Activated naive CD4-positive, alpha-beta T cell treated with anti-CD3 and anti-CD28 coated beads, Interleukin-2, amount 10 ng/mL, durations not matched to agents 7 days and 5 days (primary cell): ENCODE measurements at regions not wholly inside any gene's neighbourhood (a gene's known extent, or its start where the extent isn't known, plus 50 kb on each side); places are given as distances from the start of the nearest gene placed in this dataset.
"Not testable (repeated sequence)": the region's sequence is repeated elsewhere in the genome, so short reads cannot be mapped to it uniquely, and the experiment has no call there.

ENCODE experiments used
- CTCF ChIA-PET: fragments of 350-600 bp; sonication (Branson Sonifier 250); formaldehyde crosslinking; loops from one replicate; lab custom pipeline; 2021; ENCODE audit warnings: antibody characterized with exemption; lab: Charles Lee
- DNase-seq: peaks from one replicate; pipeline ENCODE4 v3.0.0-alpha.2; 2020
- H3K27ac Mint-ChIP-seq: one replicate; pipeline ENCODE4 v1.8.0; 2021; ENCODE audit warnings: mild to moderate bottlenecking, moderate library complexity, mixed read lengths
- H3K27me3 Mint-ChIP-seq: one replicate; pipeline ENCODE4 v1.8.0; 2021; ENCODE audit warnings: mild to moderate bottlenecking, mixed read lengths
- H3K36me3 Mint-ChIP-seq: one replicate; pipeline ENCODE4 v1.8.0; 2021; ENCODE audit warnings: mixed read lengths
- H3K4me1 Mint-ChIP-seq: one replicate; pipeline ENCODE4 v1.8.0; 2021; ENCODE audit warnings: mixed read lengths
- H3K4me3 Mint-ChIP-seq: one replicate; pipeline ENCODE4 v1.8.0; 2021; ENCODE audit warnings: mild to moderate bottlenecking, moderate library complexity, mixed read lengths
- H3K9me3 Mint-ChIP-seq: one replicate; pipeline ENCODE4 v1.8.0; 2021; ENCODE audit warnings: mixed read lengths

- H3K36me3 Mint-ChIP-seq, result no peaks in the 10 kb centered on the region
- DNase-seq, result no peak
- CTCF ChIA-PET, result no interaction called here
- H3K27ac Mint-ChIP-seq, result no peak overlapping the region
- H3K4me1 Mint-ChIP-seq, result no peaks in the 10 kb centered on the region
- H3K4me3 Mint-ChIP-seq, result no peak overlapping the region
- H3K27me3 Mint-ChIP-seq, result no peaks in the 10 kb centered on the region
- H3K9me3 Mint-ChIP-seq, result peaks cover 9% of the 10 kb centered on the region
Measured at GRCh38 chr5:28967848-28968247, 1929.5 kb upstream of the CDH9 start.

DNA sequence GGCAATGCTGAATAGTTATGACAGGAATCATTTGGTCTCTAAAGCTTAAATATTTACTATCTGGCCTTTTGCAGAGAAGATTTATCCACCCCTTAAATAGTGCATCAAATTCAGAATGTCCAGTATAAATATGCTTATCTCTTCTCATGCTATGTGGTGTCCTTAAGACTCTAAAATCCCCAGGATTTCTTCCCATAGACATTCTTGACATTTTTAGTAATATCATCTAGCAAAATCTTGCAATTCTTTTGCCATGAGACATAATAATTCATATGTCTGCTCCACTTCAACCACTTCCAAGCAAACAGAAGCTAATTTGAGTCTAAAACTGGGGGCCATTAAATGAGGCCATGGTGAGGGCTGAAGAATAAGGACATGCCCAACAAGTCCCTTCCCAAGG is 1923.4 kb upstream of the CDH9 start:
- Mint-ChIP-seq H3K4me1 (no peaks in the 10 kb centered on the region), H3K27me3 (no peaks in the 10 kb centered on the region), H3K36me3 (no peaks in the 10 kb centered on the region), H3K27ac (no peak overlapping the region), H3K9me3 (no peaks in the 10 kb centered on the region), H3K4me3 (no peak overlapping the region)
- CTCF ChIA-PET, result no interaction called here
- DNase-seq, result no peak

DNA sequence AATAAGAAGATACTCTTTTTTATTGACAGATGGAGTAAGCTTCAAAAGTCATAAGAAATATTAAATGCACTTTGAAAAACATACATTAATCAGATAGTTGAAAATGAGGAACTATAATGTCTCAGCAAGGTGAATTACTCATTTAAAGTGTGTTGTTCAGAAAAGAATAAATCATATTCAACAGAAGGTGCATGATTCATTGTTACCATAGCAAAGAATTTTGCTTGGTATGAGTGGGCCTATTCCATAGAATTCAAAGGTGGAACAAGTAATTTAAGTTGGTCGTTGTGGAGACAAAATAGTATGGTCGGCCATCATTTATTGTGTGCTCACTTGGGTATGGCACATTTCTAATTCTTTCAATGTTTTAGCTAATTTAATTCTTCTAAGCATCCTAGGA is 1920.2 kb upstream of the CDH9 start:
- Mint-ChIP-seq H3K27me3 (no peaks in the 10 kb centered on the region), H3K4me3 (no peak overlapping the region), H3K4me1 (no peaks in the 10 kb centered on the region), H3K36me3 (no peaks in the 10 kb centered on the region), H3K27ac (no peak overlapping the region), H3K9me3 (peaks cover 3% of the 10 kb centered on the region)
- CTCF ChIA-PET, result no interaction called here
- no peak for DNase-seq

- CTCF ChIA-PET, result no interaction called here
- DNase-seq, result no peak
- H3K36me3 Mint-ChIP-seq, result no peaks in the 10 kb centered on the region
- no peaks in the 10 kb centered on the region for H3K27me3 Mint-ChIP-seq
- H3K27ac Mint-ChIP-seq, result no peak overlapping the region
- peaks cover 3% of the 10 kb centered on the region for H3K9me3 Mint-ChIP-seq
- no peak overlapping the region for H3K4me3 Mint-ChIP-seq
- H3K4me1 Mint-ChIP-seq, result no peaks in the 10 kb centered on the region
Measured at GRCh38 chr5:28957450-28957849, 1919.1 kb upstream of the CDH9 start.

DNA sequence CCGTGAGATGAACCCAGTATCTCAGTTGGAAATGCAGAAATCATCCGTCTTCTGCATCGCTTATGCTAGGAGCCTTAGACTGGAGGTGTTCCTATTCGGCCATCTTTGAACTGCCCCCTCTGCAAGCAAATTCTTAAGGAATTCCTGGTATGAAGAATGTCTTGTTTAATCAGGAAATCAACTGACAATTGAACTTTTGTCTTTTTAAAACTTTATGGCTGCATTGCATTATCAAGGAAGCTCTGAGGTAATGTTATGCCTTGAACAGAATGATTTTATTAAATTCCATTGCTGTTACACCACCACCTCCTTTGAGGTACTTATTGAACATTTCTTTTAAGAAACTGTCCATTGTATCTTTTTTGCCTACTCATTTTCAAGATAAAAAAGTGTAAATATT is 1915.7 kb upstream of the CDH9 start:
- Mint-ChIP-seq H3K27me3 (no peaks in the 10 kb centered on the region), H3K9me3 (peaks cover 12% of the 10 kb centered on the region), H3K4me1 (no peaks in the 10 kb centered on the region), H3K4me3 (no peak overlapping the region), H3K27ac (no peak overlapping the region), H3K36me3 (no peaks in the 10 kb centered on the region)
- CTCF ChIA-PET, result no interaction called here
- DNase-seq, result no peak

- Mint-ChIP-seq H3K4me3 (no peak overlapping the region), H3K4me1 (no peaks in the 10 kb centered on the region), H3K36me3 (no peaks in the 10 kb centered on the region), H3K27ac (no peak overlapping the region), H3K27me3 (no peaks in the 10 kb centered on the region), H3K9me3 (peaks cover 9% of the 10 kb centered on the region)
- CTCF ChIA-PET, result no interaction called here
- no peak for DNase-seq
Measured at GRCh38 chr5:28947865-28948264, 1909.5 kb upstream of the CDH9 start.

DNA sequence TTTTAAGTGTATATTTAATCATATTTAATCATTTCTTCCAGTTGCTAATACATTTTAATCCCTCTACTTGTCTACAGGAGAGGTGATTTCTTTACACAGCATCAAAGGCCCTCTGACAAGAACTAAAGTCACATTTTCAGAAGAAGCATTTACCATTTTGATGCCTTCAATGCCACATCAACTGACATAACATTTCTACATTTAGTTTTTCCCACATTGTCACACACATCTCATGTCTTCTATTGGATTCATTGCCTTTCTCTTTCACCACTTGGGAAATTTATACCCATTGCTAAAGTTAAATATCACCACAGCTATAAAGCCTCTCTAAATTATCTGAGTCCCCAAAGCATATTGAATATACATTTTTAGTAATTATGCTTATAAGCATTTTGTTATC is 1907.5 kb upstream of the CDH9 start:
- H3K27ac Mint-ChIP-seq, result no peak overlapping the region

GRCh38 chr5:28929366-28929765 is 1891.0 kb upstream of the CDH9 start:
- peaks cover 13% of the 10 kb centered on the region for H3K9me3 Mint-ChIP-seq
- H3K4me3 Mint-ChIP-seq, H3K36me3 Mint-ChIP-seq, H3K27me3 Mint-ChIP-seq, CTCF ChIA-PET, H3K27ac Mint-ChIP-seq, H3K4me1 Mint-ChIP-seq, DNase-seq: not testable (repeated sequence)

More for the DNA sequence above, 1907.5 kb upstream of the CDH9 start:
- Mint-ChIP-seq H3K36me3 (no peaks in the 10 kb centered on the region), H3K9me3 (peaks cover 8% of the 10 kb centered on the region), H3K27me3 (no peaks in the 10 kb centered on the region), H3K4me3 (no peak overlapping the region), H3K4me1 (no peaks in the 10 kb centered on the region)
- DNase-seq, result no peak
- CTCF ChIA-PET, result no interaction called here

DNA sequence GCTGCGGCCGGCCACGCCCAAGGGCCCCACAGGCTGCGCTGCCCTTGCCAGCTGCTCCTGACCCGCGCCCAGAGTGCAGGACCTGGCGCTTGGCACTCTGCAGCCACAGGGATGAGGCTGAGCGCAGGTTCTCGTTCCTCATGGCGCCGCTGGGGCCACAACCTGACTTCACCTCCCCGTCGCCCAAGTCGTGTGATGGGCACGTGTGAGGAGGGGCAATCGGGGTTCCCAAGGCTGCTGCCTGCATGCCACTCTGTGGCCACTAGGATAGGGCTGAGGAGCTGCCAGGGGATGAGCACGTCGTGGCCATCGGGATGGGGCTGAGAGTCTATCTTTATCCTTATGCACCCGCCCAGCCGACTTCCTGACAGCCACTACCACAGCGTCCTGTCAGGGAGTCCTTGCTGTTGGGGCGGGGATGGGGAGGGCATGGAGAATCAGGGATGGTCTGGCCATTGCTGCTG is 1890.0 kb upstream of the CDH9 start:
- H3K4me3 Mint-ChIP-seq, CTCF ChIA-PET, H3K27me3 Mint-ChIP-seq, DNase-seq, H3K27ac Mint-ChIP-seq, H3K36me3 Mint-ChIP-seq, H3K4me1 Mint-ChIP-seq: not testable (repeated sequence)
- H3K9me3 Mint-ChIP-seq, result peaks cover 13% of the 10 kb centered on the region

DNA sequence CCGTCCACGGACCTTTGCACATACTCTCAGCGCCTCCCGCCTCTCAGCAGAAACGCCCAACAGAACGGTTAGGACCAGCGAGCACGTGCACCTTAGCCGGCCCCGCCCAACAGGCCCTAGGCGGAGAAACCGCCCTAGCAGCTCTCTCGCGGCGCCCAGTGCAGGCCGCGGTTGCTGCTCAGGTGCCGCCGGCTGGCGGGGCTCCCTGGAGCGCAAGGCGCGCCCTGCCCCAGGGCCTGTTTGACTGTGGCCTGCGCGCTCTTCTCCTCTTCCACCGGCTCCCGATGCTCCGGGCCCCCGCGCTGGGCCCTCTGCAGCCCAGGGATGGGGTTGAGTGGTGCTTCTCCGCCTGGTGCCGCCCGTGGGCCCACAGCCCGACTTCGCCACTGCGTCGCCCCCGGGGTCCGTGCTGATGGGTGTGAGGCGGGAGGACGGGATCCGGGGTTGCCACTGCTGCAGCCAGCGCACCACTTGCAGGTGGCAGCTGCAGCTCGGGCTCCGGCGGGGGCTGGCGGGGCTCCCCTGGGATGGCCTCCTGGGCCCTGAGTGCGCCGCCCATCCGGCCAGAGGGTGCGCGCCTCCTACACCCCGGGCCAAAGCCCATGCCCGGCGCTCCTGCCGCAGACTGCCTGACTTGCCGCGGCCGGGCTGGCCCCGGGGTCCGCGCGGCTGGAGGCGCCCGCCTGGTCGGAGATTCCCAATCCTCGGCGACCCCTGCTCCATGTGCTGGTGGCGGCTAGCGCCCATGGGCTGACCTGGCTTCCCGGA is 1889.4 kb upstream of the CDH9 start:
- Mint-ChIP-seq H3K27ac (no peak overlapping the region), H3K9me3 (peaks cover 13% of the 10 kb centered on the region), H3K36me3 (peaks cover 4% of the 10 kb centered on the region), H3K4me1 (no peaks in the 10 kb centered on the region), H3K4me3 (no peak overlapping the region), H3K27me3 (no peaks in the 10 kb centered on the region)
- DNase-seq, result no peak
- CTCF ChIA-PET, result no interaction called here

DNA sequence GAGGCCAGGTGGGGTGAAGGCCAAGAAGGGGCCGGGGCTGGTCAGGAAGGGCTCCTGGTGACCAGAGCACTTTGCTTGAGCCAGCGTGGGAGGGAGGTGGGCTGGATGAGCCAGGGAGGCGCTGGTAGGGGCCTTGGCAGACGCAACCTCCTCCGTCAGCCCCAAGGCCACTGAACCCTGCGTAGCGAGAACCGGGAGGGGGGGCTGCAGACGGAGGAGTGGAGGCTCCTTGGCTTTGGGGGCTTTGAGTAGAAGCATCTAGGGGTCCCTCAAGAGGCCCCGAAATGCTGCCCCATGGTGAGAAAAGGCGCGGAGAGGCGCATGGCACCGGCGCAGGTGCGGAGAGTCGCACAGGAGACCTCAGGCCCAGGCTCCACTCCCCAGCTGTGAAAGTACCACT is 1888.0 kb upstream of the CDH9 start:
- Mint-ChIP-seq H3K36me3 (peaks cover 4% of the 10 kb centered on the region), H3K9me3 (peaks cover 15% of the 10 kb centered on the region), H3K4me1 (no peaks in the 10 kb centered on the region), H3K27ac (no peak overlapping the region), H3K4me3 (no peak overlapping the region), H3K27me3 (no peaks in the 10 kb centered on the region)
- CTCF ChIA-PET, result no interaction called here
- DNase-seq, result no peak

GRCh38 chr5:28917631-28918030 is 1879.2 kb upstream of the CDH9 start:
- CTCF ChIA-PET, result no interaction called here
- Mint-ChIP-seq H3K27ac (no peak overlapping the region), H3K4me1 (no peaks in the 10 kb centered on the region), H3K36me3 (no peaks in the 10 kb centered on the region), H3K4me3 (no peak overlapping the region), H3K27me3 (no peaks in the 10 kb centered on the region), H3K9me3 (peaks cover 8% of the 10 kb centered on the region)
- no peak for DNase-seq

DNA sequence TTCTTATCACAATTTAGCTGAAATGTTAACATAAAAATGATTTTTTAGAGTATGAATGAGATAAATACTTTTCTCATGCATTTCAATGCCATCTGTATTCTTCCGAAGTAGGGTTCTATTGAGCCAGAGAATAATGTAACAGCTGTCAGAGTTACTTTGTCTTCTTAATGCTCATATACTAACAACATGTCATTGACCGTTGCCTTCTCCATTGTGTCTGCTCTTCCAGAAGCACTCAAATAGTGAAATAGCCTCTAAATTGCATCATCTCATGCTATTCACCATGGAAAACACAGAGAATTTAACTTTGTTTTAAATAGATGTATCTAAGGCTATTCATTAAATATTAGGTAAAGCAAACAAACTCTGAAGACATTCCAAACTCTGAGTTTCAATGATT is 1875.9 kb upstream of the CDH9 start:
- no peak for DNase-seq
- CTCF ChIA-PET, result no interaction called here
- Mint-ChIP-seq H3K36me3 (no peaks in the 10 kb centered on the region), H3K4me3 (no peak overlapping the region), H3K4me1 (no peaks in the 10 kb centered on the region), H3K9me3 (peaks cover 6% of the 10 kb centered on the region), H3K27ac (no peak overlapping the region), H3K27me3 (no peaks in the 10 kb centered on the region)

DNA sequence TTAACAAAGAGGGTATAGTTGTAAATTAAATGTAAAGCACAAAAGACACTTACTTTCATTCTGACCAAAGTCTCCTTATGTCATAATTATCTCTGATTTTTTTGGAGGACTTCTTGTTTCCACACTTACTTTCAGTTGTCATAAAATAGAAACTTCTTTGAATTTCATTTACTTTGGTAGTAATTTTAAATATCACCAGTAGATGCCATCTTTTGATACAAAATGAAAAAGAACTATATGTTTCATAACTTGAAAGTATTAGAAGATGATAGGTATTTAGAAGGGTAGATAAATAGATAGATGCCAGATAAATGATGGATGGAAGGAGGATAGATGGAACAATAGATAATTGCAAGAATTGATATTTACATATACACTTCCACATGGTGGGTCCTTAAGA is 1865.3 kb upstream of the CDH9 start:
- H3K4me1 Mint-ChIP-seq, result no peaks in the 10 kb centered on the region
- no peaks in the 10 kb centered on the region for H3K27me3 Mint-ChIP-seq
- peaks cover 1% of the 10 kb centered on the region for H3K9me3 Mint-ChIP-seq
- DNase-seq, result no peak
- H3K36me3 Mint-ChIP-seq, result no peaks in the 10 kb centered on the region
- H3K27ac Mint-ChIP-seq, result no peak overlapping the region
- CTCF ChIA-PET, result no interaction called here
- no peak overlapping the region for H3K4me3 Mint-ChIP-seq

DNA sequence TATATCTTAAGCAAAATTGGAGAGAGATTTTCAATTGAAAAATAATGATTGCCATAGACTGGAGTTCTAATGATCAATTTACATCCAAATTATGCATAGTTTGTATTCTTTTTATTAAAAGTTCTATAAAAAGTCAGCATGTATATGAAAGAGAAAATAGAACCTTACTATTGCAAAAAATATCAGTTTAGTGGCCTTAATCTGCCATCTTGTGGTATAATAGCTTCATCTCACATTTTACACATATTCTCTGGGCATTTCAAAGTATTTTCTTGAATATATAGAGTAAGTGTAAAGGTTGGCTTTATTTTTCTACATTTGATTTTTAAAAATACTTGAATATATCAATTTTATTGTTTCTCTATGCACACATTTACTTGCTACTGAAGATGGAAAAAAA is 1858.6 kb upstream of the CDH9 start:
- H3K9me3 Mint-ChIP-seq, result peaks cover 9% of the 10 kb centered on the region
- CTCF ChIA-PET, result no interaction called here
- H3K27me3 Mint-ChIP-seq, result no peaks in the 10 kb centered on the region
- no peak overlapping the region for H3K4me3 Mint-ChIP-seq
- no peaks in the 10 kb centered on the region for H3K4me1 Mint-ChIP-seq
- no peak overlapping the region for H3K27ac Mint-ChIP-seq
- DNase-seq, result no peak
- H3K36me3 Mint-ChIP-seq, result no peaks in the 10 kb centered on the region
